ENCODE measurements at regions not wholly inside any gene's neighbourhood (a gene's known extent, or its start where the extent isn't known, plus 50 kb on each side); places are given as distances from the start of the nearest gene placed in this dataset.
"Not testable (repeated sequence)": the region's sequence is repeated elsewhere in the genome, so short reads cannot be mapped to it uniquely, and the experiment has no call there.

GRCh38 chr14:38608244-38608643 lies 352.4 kb upstream of the CLEC14A start:
- Histone ChIP-seq H3K36me3 (no peaks in the 10 kb centered on the region), H3K9me3 (no peaks in the 10 kb centered on the region), H3K4me3 (no peak overlapping the region), H3K27me3 (no peaks in the 10 kb centered on the region)
- no peak for DNase-seq

DNA sequence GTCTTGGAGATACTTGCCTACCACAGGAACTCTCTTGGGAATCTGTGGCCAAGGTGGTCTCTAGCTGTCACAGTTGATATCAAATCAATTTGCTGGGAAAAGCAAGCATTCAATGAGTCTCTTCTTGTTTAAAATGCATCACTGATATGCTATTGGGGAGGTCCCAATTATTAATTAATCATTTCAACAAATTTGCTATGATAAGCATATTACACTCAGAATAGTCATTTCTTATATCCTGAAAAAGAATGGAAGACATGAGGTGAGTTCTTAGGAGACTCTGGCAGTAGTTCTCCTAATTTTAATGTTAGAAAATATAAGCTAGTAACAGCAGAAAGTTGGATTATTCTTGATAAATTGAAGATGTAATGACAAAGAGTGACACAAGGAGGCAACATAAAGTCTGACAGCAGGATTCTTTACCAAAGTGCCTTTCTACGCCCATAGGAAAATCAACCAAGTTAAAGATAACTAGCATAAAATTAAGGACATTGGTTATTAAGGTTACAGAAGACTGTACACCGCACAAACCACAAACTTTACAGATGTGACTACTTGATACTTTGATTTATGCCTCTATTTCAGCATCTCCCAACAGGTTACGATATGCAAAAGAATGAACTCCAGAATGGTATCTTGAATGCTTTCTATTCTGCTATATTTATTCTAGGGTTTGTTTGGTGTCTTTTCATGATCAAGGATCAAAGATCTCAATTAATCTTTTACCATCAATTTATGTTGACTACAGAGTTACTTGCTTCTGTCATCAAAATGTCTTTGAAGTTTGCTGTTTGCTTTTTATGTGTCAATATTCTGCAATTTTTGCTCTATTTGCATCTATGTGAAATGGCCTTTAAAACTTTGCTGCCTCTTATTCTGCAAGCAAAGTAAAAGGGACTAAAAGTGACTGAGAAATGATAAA lies 349.6 kb upstream of the CLEC14A start:
- no peak for DNase-seq
- H3K27me3 ChIP-seq: no peaks in the 10 kb centered on the region
- H3K4me3 ChIP-seq: no peak overlapping the region
- no peaks in the 10 kb centered on the region for H3K9me3 ChIP-seq
- H3K36me3 ChIP-seq: no peaks in the 10 kb centered on the region

DNA sequence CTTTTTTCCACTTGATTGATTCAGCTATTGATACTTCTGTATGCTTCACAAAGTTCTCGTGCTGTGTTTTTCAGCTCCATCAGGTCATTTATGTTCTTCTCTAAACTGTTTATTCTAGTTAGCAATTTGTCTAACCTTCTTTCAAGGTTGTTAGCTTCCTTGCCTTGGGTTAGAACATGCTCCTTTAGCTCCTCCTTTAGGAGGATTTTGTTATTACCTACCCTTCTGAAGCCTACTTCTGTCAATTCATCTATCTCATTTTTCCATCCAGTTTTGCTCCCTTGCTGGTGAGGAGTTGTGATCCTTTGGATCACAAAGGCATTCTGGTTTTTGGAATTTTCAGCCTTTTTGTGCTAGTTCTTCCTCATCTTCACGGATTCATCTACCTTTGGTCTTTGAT lies 344.7 kb upstream of the CLEC14A start:
- not testable (repeated sequence) for H3K27me3 ChIP-seq

DNA sequence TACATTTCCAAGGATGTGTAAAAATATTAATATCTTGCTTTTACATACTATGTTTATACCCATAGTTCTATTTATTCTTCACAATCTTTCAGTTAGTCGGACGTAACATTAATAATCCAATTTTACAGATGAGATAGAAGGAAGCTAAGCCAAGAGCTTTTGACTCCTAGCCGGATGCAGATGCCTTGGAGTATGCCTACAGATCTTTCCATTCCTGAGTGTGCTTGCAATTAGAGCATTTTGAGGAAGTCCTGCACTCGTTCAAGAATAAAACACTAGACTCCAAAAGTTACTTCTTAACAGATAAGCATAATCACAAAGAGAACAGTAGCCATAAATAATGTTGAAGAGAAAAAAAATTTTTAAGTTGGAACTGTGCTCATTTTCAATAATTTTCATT lies 337.6 kb upstream of the CLEC14A start:
- no peak overlapping the region for H3K4me3 ChIP-seq
- H3K9me3 ChIP-seq: no peaks in the 10 kb centered on the region
- DNase-seq: no peak
- no peaks in the 10 kb centered on the region for H3K36me3 ChIP-seq
- no peaks in the 10 kb centered on the region for H3K27me3 ChIP-seq

More for the DNA sequence above, 344.7 kb upstream of the CLEC14A start:
- H3K9me3 ChIP-seq, H3K36me3 ChIP-seq, H3K4me3 ChIP-seq, DNase-seq: not testable (repeated sequence)

GRCh38 chr14:38592764-38593442 lies 337.0 kb upstream of the CLEC14A start:
- Histone ChIP-seq H3K9me3 (no peaks in the 10 kb centered on the region), H3K4me3 (no peak overlapping the region), H3K27me3 (no peaks in the 10 kb centered on the region), H3K36me3 (no peaks in the 10 kb centered on the region)
- no peak for DNase-seq

DNA sequence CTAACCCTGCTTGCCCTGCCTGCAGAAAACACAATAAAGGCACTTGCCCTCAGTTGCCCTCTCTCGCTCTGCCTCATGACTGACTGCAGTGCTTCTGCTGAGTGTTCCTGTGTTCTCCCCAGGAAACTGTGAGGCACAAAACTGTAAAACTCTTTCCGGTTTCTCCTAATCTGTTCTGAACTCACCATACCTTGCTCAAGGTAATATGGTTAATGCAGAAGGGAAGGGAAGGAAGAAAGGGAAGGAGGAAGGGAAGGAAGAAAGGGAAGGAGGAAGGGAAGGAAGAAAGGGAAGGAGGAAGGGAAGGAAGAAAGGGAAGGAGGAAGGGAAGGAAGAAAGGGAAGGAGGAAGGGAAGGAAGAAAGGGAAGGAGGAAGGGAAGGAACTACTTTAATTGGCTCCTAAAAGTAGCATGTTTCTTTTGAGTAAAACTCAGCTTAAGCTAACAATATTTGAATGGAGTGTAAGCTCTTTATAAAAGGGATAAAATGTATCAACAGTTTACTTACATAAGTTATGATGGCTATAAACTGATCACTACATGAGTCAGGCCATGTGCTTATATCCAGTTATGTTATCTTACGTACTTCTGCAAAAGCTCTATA lies 334.0 kb upstream of the CLEC14A start:
- Histone ChIP-seq H3K9me3 (no peaks in the 10 kb centered on the region), H3K4me3 (no peak overlapping the region), H3K36me3 (no peaks in the 10 kb centered on the region), H3K27me3 (no peaks in the 10 kb centered on the region)
- DNase-seq: no peak

DNA sequence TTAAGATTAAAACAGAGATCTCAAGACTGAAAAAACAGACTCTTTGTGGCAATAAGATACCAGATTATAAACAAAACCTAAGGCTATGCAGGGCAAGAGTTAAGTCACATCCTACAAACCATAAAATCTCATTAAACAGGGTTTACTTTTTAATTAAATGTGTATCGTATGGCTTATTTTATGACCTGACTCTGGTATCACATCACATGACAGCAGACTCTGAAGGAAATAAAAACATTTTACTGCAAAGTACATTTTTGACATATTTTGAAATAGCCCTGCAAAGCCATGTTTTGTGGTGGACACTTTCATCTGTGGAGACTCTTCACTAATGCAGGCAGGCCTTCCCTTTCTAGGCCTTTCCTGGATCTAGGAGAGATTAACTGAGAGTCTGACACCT lies 327.6 kb upstream of the CLEC14A start:
- H3K9me3 ChIP-seq: no peaks in the 10 kb centered on the region
- no peak overlapping the region for H3K4me3 ChIP-seq
- H3K27me3 ChIP-seq: no peaks in the 10 kb centered on the region
- DNase-seq: no peak
- no peaks in the 10 kb centered on the region for H3K36me3 ChIP-seq

GRCh38 chr14:38578278-38578681 lies 322.4 kb upstream of the CLEC14A start:
- Histone ChIP-seq H3K4me3 (no peak overlapping the region), H3K36me3 (no peaks in the 10 kb centered on the region), H3K9me3 (no peaks in the 10 kb centered on the region), H3K27me3 (no peaks in the 10 kb centered on the region)
- peak; percentile 30 for DNase-seq

DNA sequence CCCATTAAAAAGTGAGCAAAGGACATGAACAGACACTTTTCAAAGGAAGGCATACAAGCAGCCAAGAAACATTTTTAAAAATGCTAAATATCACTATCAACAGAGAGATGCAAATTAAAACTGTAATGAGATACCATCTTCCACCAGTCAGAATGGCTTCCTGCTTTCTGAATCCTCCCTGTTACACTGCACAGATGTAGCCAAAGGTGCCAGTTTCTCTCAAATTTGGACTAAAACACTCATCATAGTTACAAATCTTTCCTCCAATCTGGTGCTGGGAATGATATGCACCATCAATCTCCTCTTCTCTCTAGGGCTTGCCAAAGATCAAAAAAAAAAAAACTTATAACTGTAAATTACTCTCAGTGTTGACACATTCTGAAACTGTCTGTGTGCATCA lies 311.8 kb upstream of the CLEC14A start:
- no peaks in the 10 kb centered on the region for H3K9me3 ChIP-seq
- H3K27me3 ChIP-seq: no peaks in the 10 kb centered on the region
- DNase-seq: no peak
- no peak overlapping the region for H3K4me3 ChIP-seq
- no peaks in the 10 kb centered on the region for H3K36me3 ChIP-seq

GRCh38 chr14:38561657-38562056 lies 305.8 kb upstream of the CLEC14A start:
- DNase-seq: no peak
- H3K27me3 ChIP-seq: no peaks in the 10 kb centered on the region
- H3K4me3 ChIP-seq: no peak overlapping the region
- no peaks in the 10 kb centered on the region for H3K9me3 ChIP-seq
- no peaks in the 10 kb centered on the region for H3K36me3 ChIP-seq

- Histone ChIP-seq H3K9me3 (no peaks in the 10 kb centered on the region), H3K36me3 (no peaks in the 10 kb centered on the region)
- no peak for DNase-seq
Measured at GRCh38 chr14:38559711-38560110, 303.8 kb upstream of the CLEC14A start.

DNA sequence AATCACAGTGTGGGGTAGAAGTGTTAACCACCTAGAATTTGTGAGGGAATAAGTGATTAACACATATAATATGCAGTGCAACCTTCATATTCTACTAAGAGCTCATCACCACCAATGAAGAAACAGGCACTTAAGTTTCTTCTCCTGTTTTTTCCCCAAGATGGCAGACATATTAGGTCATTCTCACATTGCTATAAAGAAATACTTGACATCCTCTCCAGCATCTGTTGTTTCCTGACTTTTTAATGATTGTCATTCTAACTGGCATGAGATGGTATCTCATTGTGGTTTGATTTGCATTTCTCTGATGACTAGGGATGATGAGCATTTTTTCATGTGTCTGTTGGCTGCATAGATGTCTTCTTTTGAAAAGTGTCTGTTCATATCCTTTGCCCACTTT lies 301.5 kb upstream of the CLEC14A start:
- not testable (repeated sequence) for H3K36me3 ChIP-seq, H3K9me3 ChIP-seq, H3K4me3 ChIP-seq, H3K27me3 ChIP-seq, DNase-seq

More at GRCh38 chr14:38559711-38560110, 303.8 kb upstream of the CLEC14A start:
- Histone ChIP-seq H3K4me3 (no peak overlapping the region), H3K27me3 (no peaks in the 10 kb centered on the region)

GRCh38 chr14:38556252-38556651 lies 300.4 kb upstream of the CLEC14A start:
- no peaks in the 10 kb centered on the region for H3K27me3 ChIP-seq
- no peak for DNase-seq

GRCh38 chr14:38554026-38554425 lies 298.1 kb upstream of the CLEC14A start:
- Histone ChIP-seq H3K9me3 (no peaks in the 10 kb centered on the region), H3K4me3 (no peak overlapping the region), H3K27me3 (no peaks in the 10 kb centered on the region), H3K36me3 (no peaks in the 10 kb centered on the region)
- no peak for DNase-seq

More at GRCh38 chr14:38556252-38556651, 300.4 kb upstream of the CLEC14A start:
- Histone ChIP-seq H3K36me3 (no peaks in the 10 kb centered on the region), H3K9me3 (no peaks in the 10 kb centered on the region), H3K4me3 (no peak overlapping the region)

DNA sequence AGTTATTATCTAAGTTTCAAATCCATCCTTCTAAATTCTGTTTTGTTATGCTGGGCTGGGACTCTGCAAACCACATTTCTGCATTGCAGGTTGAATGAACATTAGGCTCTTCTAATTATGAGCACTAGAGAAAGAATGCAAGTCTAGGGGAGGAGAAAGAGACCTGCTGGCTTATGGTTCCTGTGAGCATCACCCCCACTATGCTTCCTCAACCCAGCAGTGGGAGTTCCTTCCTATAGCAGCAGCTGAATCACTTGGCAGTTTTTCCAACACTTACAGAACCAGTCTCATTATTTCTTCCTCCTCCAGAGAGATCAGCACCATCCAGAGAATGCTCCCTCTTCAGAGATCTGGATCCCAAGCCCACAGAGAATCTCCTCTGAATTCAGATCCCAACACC lies 297.7 kb upstream of the CLEC14A start:
- no peaks in the 10 kb centered on the region for H3K9me3 ChIP-seq
- no peaks in the 10 kb centered on the region for H3K36me3 ChIP-seq
- H3K4me3 ChIP-seq: no peak overlapping the region
- H3K27me3 ChIP-seq: no peaks in the 10 kb centered on the region
- DNase-seq: peak; percentile 65

DNA sequence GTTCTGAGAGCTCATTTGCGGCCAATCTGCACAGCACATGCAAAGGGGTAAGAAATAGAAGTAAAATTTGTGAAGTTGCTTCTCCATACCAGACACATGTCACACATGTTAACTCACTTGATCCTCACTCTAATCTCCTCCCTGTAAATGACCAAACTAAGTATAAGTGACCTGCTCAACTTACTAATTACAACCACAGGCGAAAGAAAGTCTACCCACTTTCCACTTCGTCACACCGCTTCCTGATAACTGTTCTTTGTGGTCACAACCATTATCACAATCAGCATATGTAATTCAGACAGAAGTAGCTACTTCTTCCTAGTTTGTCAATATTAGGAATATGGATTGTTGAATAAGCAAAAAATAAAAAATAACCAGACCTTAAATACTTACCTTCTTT lies 293.7 kb upstream of the CLEC14A start:
- H3K36me3 ChIP-seq: no peaks in the 10 kb centered on the region
- H3K4me3 ChIP-seq: no peak overlapping the region
- DNase-seq: no peak

GRCh38 chr14:38547961-38548490 lies 292.1 kb upstream of the CLEC14A start:
- no peak overlapping the region for H3K4me3 ChIP-seq
- DNase-seq: no peak
- H3K27me3 ChIP-seq: no peaks in the 10 kb centered on the region
- no peaks in the 10 kb centered on the region for H3K9me3 ChIP-seq
- no peaks in the 10 kb centered on the region for H3K36me3 ChIP-seq

More for the DNA sequence above, 293.7 kb upstream of the CLEC14A start:
- H3K9me3 ChIP-seq: no peaks in the 10 kb centered on the region
- H3K27me3 ChIP-seq: no peaks in the 10 kb centered on the region
